ENCODE measurements at regions not wholly inside any gene's neighbourhood (a gene's known extent, or its start where the extent isn't known, plus 50 kb on each side); places are given as distances from the start of the nearest gene placed in this dataset.

DNA sequence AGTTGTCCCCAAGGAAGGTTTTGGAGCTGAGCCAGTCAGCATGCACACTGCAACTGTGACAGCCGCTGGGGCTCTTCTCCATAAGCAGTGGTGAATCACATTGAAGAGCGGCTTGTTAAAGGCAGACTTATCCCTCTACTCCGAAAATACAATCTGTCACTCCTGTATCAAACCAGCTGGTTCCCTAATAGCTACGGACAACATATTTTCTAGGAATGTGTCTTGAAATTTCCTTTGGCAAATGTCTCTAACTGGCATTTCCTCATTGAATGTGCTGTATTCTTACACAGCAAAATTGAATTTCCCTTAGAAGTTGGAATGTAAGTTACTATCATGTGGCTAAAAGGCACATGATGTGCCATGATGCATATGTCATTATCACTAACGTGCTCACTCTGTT is 104.0 kb upstream of the GPR12 start:
- TF ChIP-seq, protein P1, sequence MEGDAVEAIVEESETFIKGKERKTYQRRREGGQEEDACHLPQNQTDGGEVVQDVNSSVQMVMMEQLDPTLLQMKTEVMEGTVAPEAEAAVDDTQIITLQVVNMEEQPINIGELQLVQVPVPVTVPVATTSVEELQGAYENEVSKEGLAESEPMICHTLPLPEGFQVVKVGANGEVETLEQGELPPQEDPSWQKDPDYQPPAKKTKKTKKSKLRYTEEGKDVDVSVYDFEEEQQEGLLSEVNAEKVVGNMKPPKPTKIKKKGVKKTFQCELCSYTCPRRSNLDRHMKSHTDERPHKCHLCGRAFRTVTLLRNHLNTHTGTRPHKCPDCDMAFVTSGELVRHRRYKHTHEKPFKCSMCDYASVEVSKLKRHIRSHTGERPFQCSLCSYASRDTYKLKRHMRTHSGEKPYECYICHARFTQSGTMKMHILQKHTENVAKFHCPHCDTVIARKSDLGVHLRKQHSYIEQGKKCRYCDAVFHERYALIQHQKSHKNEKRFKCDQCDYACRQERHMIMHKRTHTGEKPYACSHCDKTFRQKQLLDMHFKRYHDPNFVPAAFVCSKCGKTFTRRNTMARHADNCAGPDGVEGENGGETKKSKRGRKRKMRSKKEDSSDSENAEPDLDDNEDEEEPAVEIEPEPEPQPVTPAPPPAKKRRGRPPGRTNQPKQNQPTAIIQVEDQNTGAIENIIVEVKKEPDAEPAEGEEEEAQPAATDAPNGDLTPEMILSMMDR (IDR thresholded peaks at IDR 0.05), result no peak
- TF ChIP-seq POLR2A (IDR thresholded peaks at IDR 0.05), result no peak

Data from gastroesophageal sphincter (tissue), 3 donors.